ENCODE measurements at regions not wholly inside any gene's neighbourhood (a gene's known extent, or its start where the extent isn't known, plus 50 kb on each side); places are given as distances from the start of the nearest gene placed in this dataset.

- H4K5ac ChIP-seq (ENCODE audit: insufficient read length, low read depth, low read length): no peak overlapping the region
- H3K4me1 ChIP-seq (ENCODE audit: insufficient read depth, low read length): no peaks in the 10 kb centered on the region
- no peak overlapping the region for H3K4me3 Mint-ChIP-seq
- no peak for DNase-seq
- H3T11ph ChIP-seq (ENCODE audit: low read length): no peak overlapping the region
- H3K36me3 Mint-ChIP-seq (ENCODE audit: insufficient read depth in 1 of 3, low read depth in 3 of 3): no peaks in the 10 kb centered on the region
- H2AK5ac ChIP-seq (ENCODE audit: insufficient read length, low read length): no peak overlapping the region
- H2BK20ac ChIP-seq (ENCODE audit: low read depth, low read length, poor library complexity, severe bottlenecking): no peak overlapping the region
- H3K23me2 ChIP-seq (ENCODE audit: insufficient read length, low read depth, low read length, poor library complexity, severe bottlenecking): no peaks in the 10 kb centered on the region
- no peak overlapping the region for H2BK15ac ChIP-seq (ENCODE audit: low read depth, low read length)
- no peak overlapping the region for H3K18ac ChIP-seq (ENCODE audit: insufficient read length, low read depth, low read length)
- WGBS (ENCODE audit: extremely low coverage, insufficient read length, low lambda C conversion rate): no CpG with 5 or more reads among the region's 3 CpGs
- no peak overlapping the region for H3K23ac ChIP-seq (ENCODE audit: insufficient read length, low read depth, low read length)
- H3K4ac ChIP-seq (ENCODE audit: low read depth, low read length): no peak overlapping the region
- H3K27me3 Mint-ChIP-seq (ENCODE audit: low read depth): peaks cover 3% of the 10 kb centered on the region
- no peak overlapping the region for H3K27ac Mint-ChIP-seq
- H2BK12ac ChIP-seq (ENCODE audit: insufficient read length, low read depth, low read length): no peak overlapping the region
- H3K56ac ChIP-seq (ENCODE audit: insufficient read length, low read depth, low read length): no peak overlapping the region
- H3K79me1 ChIP-seq (ENCODE audit: insufficient read depth, low read depth, low read length, poor library complexity, severe bottlenecking): no peaks in the 10 kb centered on the region
- H2BK5ac ChIP-seq (ENCODE audit: insufficient read length, low read length): no peak overlapping the region
- H2BK120ac ChIP-seq (ENCODE audit: low read depth, low read length, poor library complexity, severe bottlenecking): no peak overlapping the region
- no peaks in the 10 kb centered on the region for H3K27me3 ChIP-seq (ENCODE audit: insufficient read depth, low read length)
- H3K9me3 ChIP-seq (ENCODE audit: control insufficient read depth, low read depth, low read length): no peaks in the 10 kb centered on the region
- no peaks in the 10 kb centered on the region for H3K9me3 Mint-ChIP-seq
- no peak overlapping the region for H4K91ac ChIP-seq (ENCODE audit: insufficient read length, low read depth, low read length)
- H4K8ac ChIP-seq (replicated peaks; ENCODE audit: insufficient read length, low read depth, low read length): no peak overlapping the region
- H3K14ac ChIP-seq (ENCODE audit: insufficient read depth, low read length): no peak overlapping the region
- H4K20me1 ChIP-seq (ENCODE audit: control insufficient read depth, insufficient read depth, insufficient read length): no peaks in the 10 kb centered on the region
- no peaks in the 10 kb centered on the region for H3K79me2 ChIP-seq (ENCODE audit: insufficient read depth, low read length)
- H2AFZ ChIP-seq (ENCODE audit: low read length): no peak overlapping the region
- peaks cover 9 to 15% of the 10 kb centered on the region in 2 experiments for H3K4me1 Mint-ChIP-seq
- no peak for TF ChIP-seq CTCF (conservative IDR thresholded peaks at IDR 0.05)
- no peak overlapping the region for H3K27ac ChIP-seq (ENCODE audit: insufficient read length, low read depth, low read length)
- H3K4me2 ChIP-seq (ENCODE audit: insufficient read depth, insufficient read length, low read length): no peak overlapping the region
- H3K9ac ChIP-seq (ENCODE audit: extremely low read depth, insufficient read length, low read length): no peak overlapping the region
Measured at GRCh38 chr2:133843091-133843490, 274.8 kb upstream of the NCKAP5 start.
